ENCODE measurements at regions not wholly inside any gene's neighbourhood (a gene's known extent, or its start where the extent isn't known, plus 50 kb on each side); places are given as distances from the start of the nearest gene placed in this dataset.
"Not testable (repeated sequence)": the region's sequence is repeated elsewhere in the genome, so short reads cannot be mapped to it uniquely, and the experiment has no call there.

- Histone ChIP-seq H2BK5ac (ENCODE audit: low read length) (no peak overlapping the region), H3K27ac (replicated peaks; ENCODE audit: low read length) (no peak overlapping the region)
These were observed 105.4 kb upstream of the RBBP8 start for GRCh38 chr18:22827741-22828140.

GRCh38 chr18:22828171-22828570, 105.0 kb upstream of the RBBP8 start:
- H2AK5ac ChIP-seq (ENCODE audit: low read depth, low read length) = no peak overlapping the region
- H3K4me3 ChIP-seq (ENCODE audit: low read length in 2 of 2) = no peak overlapping the region
- no peak overlapping the region for H2AFZ ChIP-seq (ENCODE audit: low read length)
- no peak overlapping the region for H2BK120ac ChIP-seq (ENCODE audit: low read depth, low read length)
- H2BK12ac ChIP-seq (ENCODE audit: low read length) = no peak overlapping the region
- no peak overlapping the region for H3K9ac ChIP-seq (ENCODE audit: low read depth, low read length, poor library complexity)
- H3K9me3 ChIP-seq (replicated peaks in 1 of 2; ENCODE audit: control insufficient read depth in 2 of 2, insufficient read depth in 1 of 2, low read depth in 1 of 2, low read length in 2 of 2) = no peaks in the 10 kb centered on the region
- no peak overlapping the region for H3K18ac ChIP-seq (ENCODE audit: low read length)
- no peak overlapping the region for H4K91ac ChIP-seq (ENCODE audit: low read depth, low read length, poor library complexity)
- H3K27ac ChIP-seq (replicated peaks; ENCODE audit: low read length) = no peak overlapping the region
- no peak overlapping the region for H3K4me2 ChIP-seq (ENCODE audit: insufficient read depth, low read length, poor library complexity, severe bottlenecking)
- WGBS, 2 donors (ENCODE audit: extremely low coverage in 2 of 2, insufficient read length in 2 of 2, insufficient replicate concordance in 1 of 2) = no CpG with 5 or more reads among the region's 1 CpG
- H3K4ac ChIP-seq (ENCODE audit: low read length) = no peak overlapping the region
- H4K8ac ChIP-seq (ENCODE audit: low read depth, low read length) = no peak overlapping the region
- no peaks in the 10 kb centered on the region for H3K36me3 ChIP-seq (replicated peaks in 1 of 2; ENCODE audit: control insufficient read depth in 2 of 2, insufficient read depth in 2 of 2, low read length in 2 of 2)
- no peak overlapping the region for H2BK15ac ChIP-seq (ENCODE audit: low read length)
- no peaks in the 10 kb centered on the region for H3K79me1 ChIP-seq (ENCODE audit: low read depth, low read length)
- H3K4me1 ChIP-seq (ENCODE audit: control insufficient read depth in 2 of 2, insufficient read depth in 1 of 2, low read depth in 1 of 2, low read length in 2 of 2) = peaks cover 0 to 1% of the 10 kb centered on the region in 2 donors
- H3K14ac ChIP-seq (ENCODE audit: low read length) = no peak overlapping the region
- no peak for DNase-seq (ENCODE audit: low spot score)
- no peak overlapping the region for H3K23ac ChIP-seq (ENCODE audit: low read depth, low read length, poor library complexity)
- no peak overlapping the region for H2BK5ac ChIP-seq (ENCODE audit: low read length)
- H3K27me3 ChIP-seq (ENCODE audit: control insufficient read depth in 3 of 3, insufficient read depth in 3 of 3, low read depth in 1 of 3, low read length in 3 of 3) = peaks cover 0 to 37% (median 0%) of the 10 kb centered on the region in 3 experiments

More at GRCh38 chr18:22827741-22828140, 105.4 kb upstream of the RBBP8 start:
- Histone ChIP-seq H3K36me3 (replicated peaks in 1 of 2; ENCODE audit: control insufficient read depth in 2 of 2, insufficient read depth in 2 of 2, low read length in 2 of 2) (no peaks in the 10 kb centered on the region), H3K4me2 (ENCODE audit: insufficient read depth, low read length, poor library complexity, severe bottlenecking) (no peak overlapping the region), H2AK5ac (ENCODE audit: low read depth, low read length) (no peak overlapping the region), H2BK15ac (ENCODE audit: low read length) (no peak overlapping the region), H3K27me3 (ENCODE audit: control insufficient read depth in 3 of 3, insufficient read depth in 3 of 3, low read depth in 1 of 3, low read length in 3 of 3) (peaks cover 0 to 41% (median 0%) of the 10 kb centered on the region in 3 experiments), H2AFZ (ENCODE audit: low read length) (no peak overlapping the region), H3K79me1 (ENCODE audit: low read depth, low read length) (no peaks in the 10 kb centered on the region), H3K9me3 (replicated peaks in 1 of 2; ENCODE audit: control insufficient read depth in 2 of 2, insufficient read depth in 1 of 2, low read depth in 1 of 2, low read length in 2 of 2) (no peaks in the 10 kb centered on the region), H4K91ac (ENCODE audit: low read depth, low read length, poor library complexity) (no peak overlapping the region), H2BK120ac (ENCODE audit: low read depth, low read length) (no peak overlapping the region), H2BK12ac (ENCODE audit: low read length) (no peak overlapping the region), H3K4me1 (ENCODE audit: control insufficient read depth in 2 of 2, insufficient read depth in 1 of 2, low read depth in 1 of 2, low read length in 2 of 2) (peaks cover 0 to 1% of the 10 kb centered on the region in 2 donors), H3K4ac (ENCODE audit: low read length) (no peak overlapping the region), H4K8ac (ENCODE audit: low read depth, low read length) (no peak overlapping the region), H3K14ac (ENCODE audit: low read length) (no peak overlapping the region), H3K4me3 (ENCODE audit: low read length in 2 of 2) (no peak overlapping the region), H3K23ac (ENCODE audit: low read depth, low read length, poor library complexity) (no peak overlapping the region), H3K18ac (ENCODE audit: low read length) (no peak overlapping the region), H3K9ac (ENCODE audit: low read depth, low read length, poor library complexity) (no peak overlapping the region)
- WGBS, 2 donors (ENCODE audit: extremely low coverage in 2 of 2, insufficient read length in 2 of 2, insufficient replicate concordance in 1 of 2) = no CpG with 5 or more reads among the region's 1 CpG
- no peak for DNase-seq (ENCODE audit: low spot score)

GRCh38 chr18:22828583-22828982, 104.5 kb upstream of the RBBP8 start:
- not testable (repeated sequence) for DNase-seq (ENCODE audit: low spot score); H3K36me3 ChIP-seq (replicated peaks in 1 of 2; ENCODE audit: control insufficient read depth in 2 of 2, insufficient read depth in 2 of 2, low read length in 2 of 2); H2BK5ac ChIP-seq (ENCODE audit: low read length); H4K91ac ChIP-seq (ENCODE audit: low read depth, low read length, poor library complexity); H3K23ac ChIP-seq (ENCODE audit: low read depth, low read length, poor library complexity); H2AFZ ChIP-seq (ENCODE audit: low read length); H3K4me3 ChIP-seq (ENCODE audit: low read length in 2 of 2); H3K9me3 ChIP-seq (replicated peaks in 1 of 2; ENCODE audit: control insufficient read depth in 2 of 2, insufficient read depth in 1 of 2, low read depth in 1 of 2, low read length in 2 of 2); H3K14ac ChIP-seq (ENCODE audit: low read length); H3K4me1 ChIP-seq (ENCODE audit: control insufficient read depth in 2 of 2, insufficient read depth in 1 of 2, low read depth in 1 of 2, low read length in 2 of 2); H3K4me2 ChIP-seq (ENCODE audit: insufficient read depth, low read length, poor library complexity, severe bottlenecking); H3K4ac ChIP-seq (ENCODE audit: low read length); H2BK120ac ChIP-seq (ENCODE audit: low read depth, low read length); H3K27ac ChIP-seq (replicated peaks; ENCODE audit: low read length); H2AK5ac ChIP-seq (ENCODE audit: low read depth, low read length); H4K8ac ChIP-seq (ENCODE audit: low read depth, low read length); H2BK12ac ChIP-seq (ENCODE audit: low read length); H2BK15ac ChIP-seq (ENCODE audit: low read length); H3K9ac ChIP-seq (ENCODE audit: low read depth, low read length, poor library complexity); H3K79me1 ChIP-seq (ENCODE audit: low read depth, low read length); H3K18ac ChIP-seq (ENCODE audit: low read length)
- peaks cover 0 to 37% (median 0%) of the 10 kb centered on the region in 3 experiments for H3K27me3 ChIP-seq (ENCODE audit: control insufficient read depth in 3 of 3, insufficient read depth in 3 of 3, low read depth in 1 of 3, low read length in 3 of 3)
- WGBS, 2 donors (ENCODE audit: extremely low coverage in 2 of 2, insufficient read length in 2 of 2, insufficient replicate concordance in 1 of 2) = no CpG with 5 or more reads among the region's 6 CpGs

GRCh38 chr18:22829781-22830180, 103.3 kb upstream of the RBBP8 start:
- Histone ChIP-seq H3K14ac (ENCODE audit: low read length) (no peak overlapping the region), H3K9ac (ENCODE audit: low read depth, low read length, poor library complexity) (no peak overlapping the region), H3K4me3 (ENCODE audit: low read length in 2 of 2) (no peak overlapping the region), H3K18ac (ENCODE audit: low read length) (no peak overlapping the region), H4K8ac (ENCODE audit: low read depth, low read length) (no peak overlapping the region), H3K9me3 (replicated peaks in 1 of 2; ENCODE audit: control insufficient read depth in 2 of 2, insufficient read depth in 1 of 2, low read depth in 1 of 2, low read length in 2 of 2) (no peaks in the 10 kb centered on the region), H3K27me3 (ENCODE audit: control insufficient read depth in 3 of 3, insufficient read depth in 3 of 3, low read depth in 1 of 3, low read length in 3 of 3) (peaks cover 0 to 35% (median 0%) of the 10 kb centered on the region in 3 experiments), H4K91ac (ENCODE audit: low read depth, low read length, poor library complexity) (no peak overlapping the region), H2BK15ac (ENCODE audit: low read length) (no peak overlapping the region), H2AFZ (ENCODE audit: low read length) (no peak overlapping the region), H3K79me1 (ENCODE audit: low read depth, low read length) (no peaks in the 10 kb centered on the region), H2BK12ac (ENCODE audit: low read length) (no peak overlapping the region), H2BK120ac (ENCODE audit: low read depth, low read length) (no peak overlapping the region), H3K4ac (ENCODE audit: low read length) (no peak overlapping the region), H3K27ac (replicated peaks; ENCODE audit: low read length) (no peak overlapping the region), H3K36me3 (replicated peaks in 1 of 2; ENCODE audit: control insufficient read depth in 2 of 2, insufficient read depth in 2 of 2, low read length in 2 of 2) (no peaks in the 10 kb centered on the region), H2AK5ac (ENCODE audit: low read depth, low read length) (no peak overlapping the region), H3K4me2 (ENCODE audit: insufficient read depth, low read length, poor library complexity, severe bottlenecking) (no peak overlapping the region), H3K4me1 (ENCODE audit: control insufficient read depth in 2 of 2, insufficient read depth in 1 of 2, low read depth in 1 of 2, low read length in 2 of 2) (peaks cover 0 to 1% of the 10 kb centered on the region in 2 donors), H2BK5ac (ENCODE audit: low read length) (no peak overlapping the region), H3K23ac (ENCODE audit: low read depth, low read length, poor library complexity) (no peak overlapping the region)
- DNase-seq (ENCODE audit: low spot score) = no peak
- no CpG with 5 or more reads among the region's 2 CpGs for WGBS, 2 donors (ENCODE audit: extremely low coverage in 2 of 2, insufficient read length in 2 of 2, insufficient replicate concordance in 1 of 2)

All from neuronal stem cell (in vitro differentiated cells).